ENCODE measurements at regions not wholly inside any gene's neighbourhood (a gene's known extent, or its start where the extent isn't known, plus 50 kb on each side); places are given as distances from the start of the nearest gene placed in this dataset.

GRCh38 chr3:29171043-29171990 lies 109.6 kb upstream of the RBMS3 start:
- TF ChIP-seq, protein P1, sequence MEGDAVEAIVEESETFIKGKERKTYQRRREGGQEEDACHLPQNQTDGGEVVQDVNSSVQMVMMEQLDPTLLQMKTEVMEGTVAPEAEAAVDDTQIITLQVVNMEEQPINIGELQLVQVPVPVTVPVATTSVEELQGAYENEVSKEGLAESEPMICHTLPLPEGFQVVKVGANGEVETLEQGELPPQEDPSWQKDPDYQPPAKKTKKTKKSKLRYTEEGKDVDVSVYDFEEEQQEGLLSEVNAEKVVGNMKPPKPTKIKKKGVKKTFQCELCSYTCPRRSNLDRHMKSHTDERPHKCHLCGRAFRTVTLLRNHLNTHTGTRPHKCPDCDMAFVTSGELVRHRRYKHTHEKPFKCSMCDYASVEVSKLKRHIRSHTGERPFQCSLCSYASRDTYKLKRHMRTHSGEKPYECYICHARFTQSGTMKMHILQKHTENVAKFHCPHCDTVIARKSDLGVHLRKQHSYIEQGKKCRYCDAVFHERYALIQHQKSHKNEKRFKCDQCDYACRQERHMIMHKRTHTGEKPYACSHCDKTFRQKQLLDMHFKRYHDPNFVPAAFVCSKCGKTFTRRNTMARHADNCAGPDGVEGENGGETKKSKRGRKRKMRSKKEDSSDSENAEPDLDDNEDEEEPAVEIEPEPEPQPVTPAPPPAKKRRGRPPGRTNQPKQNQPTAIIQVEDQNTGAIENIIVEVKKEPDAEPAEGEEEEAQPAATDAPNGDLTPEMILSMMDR (IDR thresholded peaks at IDR 0.05), result no peak
- no peak for TF ChIP-seq POLR2A (IDR thresholded peaks at IDR 0.05)

Data from lower leg skin (tissue), 3 donors.